MM.1S (cell line): ENCODE measurements at regions not wholly inside any gene's neighbourhood (a gene's known extent, or its start where the extent isn't known, plus 50 kb on each side); places are given as distances from the start of the nearest gene placed in this dataset.

ENCODE experiments used
- CTCF ChIP-seq: fragments of 300-600 bp; sonication (generic); IDR thresholded peaks from 2 replicates; pipeline ENCODE4 v1.5.1; 2016; ENCODE audit warnings: antibody characterized with exemption, low read length, mixed read lengths
- EZH2 ChIP-seq: fragments of 300-600 bp; sonication (generic); optimal IDR thresholded peaks from 2 replicates; pipeline ENCODE3; 2017; ENCODE audit warnings: low read depth, mild to moderate bottlenecking, antibody characterized with exemption, low read length, mixed read lengths
- EZH2phosphoT487 ChIP-seq: fragments of 300-600 bp; sonication (generic); IDR thresholded peaks from 2 replicates; pipeline ENCODE4 v1.6.1; 2018; ENCODE audit warnings: antibody characterized with exemption, low read length

GRCh38 chr10:71052076-71052660 lies 160.2 kb upstream of the UNC5B start:
- TF ChIP-seq CTCF (no peak), EZH2 (no peak), EZH2phosphoT487 (no peak)
